SK-N-SH (cell line): ENCODE measurements at regions not wholly inside any gene's neighbourhood (a gene's known extent, or its start where the extent isn't known, plus 50 kb on each side); places are given as distances from the start of the nearest gene placed in this dataset.

Source experiments
- CTCF ChIP-seq: fragments of 200-600 bp; sonication (generic); IDR thresholded peaks from 2 replicates; pipeline ENCODE4 v1.6.1; 2017; ENCODE audit warnings: antibody characterized with exemption, mild to moderate bottlenecking, moderate library complexity
- ELF1 ChIP-seq: IDR thresholded peaks from 2 replicates; pipeline ENCODE4 v1.4.0; 2012
- EP300 ChIP-seq, 2 experiments: IDR thresholded peaks; 2 replicates each; pipeline versions ENCODE4 v1.4.0 to v1.6.1; 2012; ENCODE audit warnings: borderline replicate concordance in 1 of 2, low read depth in 1 of 2, low read length in 1 of 2
- POLR2AphosphoS5 ChIP-seq: IDR thresholded peaks from 2 replicates; pipeline ENCODE4 v1.6.1; 2012; ENCODE audit warnings: low read depth, low read length
- RAD21 ChIP-seq: IDR thresholded peaks from 2 replicates; pipeline ENCODE4 v1.6.1; 2012; ENCODE audit warnings: mild to moderate bottlenecking, low read length
- RXRA ChIP-seq: IDR thresholded peaks from 2 replicates; pipeline ENCODE4 v1.4.0; 2012; ENCODE audit warnings: low read depth, mild to moderate bottlenecking, borderline replicate concordance
- SMC3 ChIP-seq: IDR thresholded peaks from 2 replicates; pipeline ENCODE4 v1.6.1; 2012; ENCODE audit warnings: low read depth, low read length, improper control_type of control experiment
- TCF12 ChIP-seq: IDR thresholded peaks from 2 replicates; pipeline ENCODE4 v1.4.0; 2012
- TF ChIP-seq, protein P1 (sequence below): IDR thresholded peaks from 2 replicates; pipeline ENCODE4 v1.6.1; 2012; ENCODE audit warnings: mild to moderate bottlenecking, low read depth, low read length, moderate library complexity

GRCh38 chr16:86299882-86300610 lies 210.3 kb upstream of the FOXF1 start:
- TF ChIP-seq TCF12 (no peak), POLR2AphosphoS5 (no peak), EP300 (IDR thresholded peaks at IDR 0.05; ENCODE audit: borderline replicate concordance in 1 of 2, low read depth in 1 of 2, low read length in 1 of 2) (no peak), RAD21 (no peak), ELF1 (no peak), RXRA (no peak), SMC3 (no peak), CTCF (no peak)
- TF ChIP-seq, protein P1, sequence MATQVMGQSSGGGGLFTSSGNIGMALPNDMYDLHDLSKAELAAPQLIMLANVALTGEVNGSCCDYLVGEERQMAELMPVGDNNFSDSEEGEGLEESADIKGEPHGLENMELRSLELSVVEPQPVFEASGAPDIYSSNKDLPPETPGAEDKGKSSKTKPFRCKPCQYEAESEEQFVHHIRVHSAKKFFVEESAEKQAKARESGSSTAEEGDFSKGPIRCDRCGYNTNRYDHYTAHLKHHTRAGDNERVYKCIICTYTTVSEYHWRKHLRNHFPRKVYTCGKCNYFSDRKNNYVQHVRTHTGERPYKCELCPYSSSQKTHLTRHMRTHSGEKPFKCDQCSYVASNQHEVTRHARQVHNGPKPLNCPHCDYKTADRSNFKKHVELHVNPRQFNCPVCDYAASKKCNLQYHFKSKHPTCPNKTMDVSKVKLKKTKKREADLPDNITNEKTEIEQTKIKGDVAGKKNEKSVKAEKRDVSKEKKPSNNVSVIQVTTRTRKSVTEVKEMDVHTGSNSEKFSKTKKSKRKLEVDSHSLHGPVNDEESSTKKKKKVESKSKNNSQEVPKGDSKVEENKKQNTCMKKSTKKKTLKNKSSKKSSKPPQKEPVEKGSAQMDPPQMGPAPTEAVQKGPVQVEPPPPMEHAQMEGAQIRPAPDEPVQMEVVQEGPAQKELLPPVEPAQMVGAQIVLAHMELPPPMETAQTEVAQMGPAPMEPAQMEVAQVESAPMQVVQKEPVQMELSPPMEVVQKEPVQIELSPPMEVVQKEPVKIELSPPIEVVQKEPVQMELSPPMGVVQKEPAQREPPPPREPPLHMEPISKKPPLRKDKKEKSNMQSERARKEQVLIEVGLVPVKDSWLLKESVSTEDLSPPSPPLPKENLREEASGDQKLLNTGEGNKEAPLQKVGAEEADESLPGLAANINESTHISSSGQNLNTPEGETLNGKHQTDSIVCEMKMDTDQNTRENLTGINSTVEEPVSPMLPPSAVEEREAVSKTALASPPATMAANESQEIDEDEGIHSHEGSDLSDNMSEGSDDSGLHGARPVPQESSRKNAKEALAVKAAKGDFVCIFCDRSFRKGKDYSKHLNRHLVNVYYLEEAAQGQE, result no peak
